Vagina (tissue), 2 donors: ENCODE measurements at regions not wholly inside any gene's neighbourhood (a gene's known extent, or its start where the extent isn't known, plus 50 kb on each side); places are given as distances from the start of the nearest gene placed in this dataset.

Experiments
- DNase-seq, 2 donors: peaks; one replicate each; pipeline ENCODE4 v3.0.0-alpha.2; 2017; ENCODE audit errors: extremely low spot score in 2 of 2
- H3K27ac ChIP-seq: fragments of 200-600 bp; sonication (generic); one replicate; pipeline ENCODE4 v1.5.1; 2019
- H3K27me3 ChIP-seq: fragments of 200-600 bp; sonication (generic); one replicate; pipeline ENCODE4 v1.5.1; 2019
- H3K36me3 ChIP-seq, 2 donors: fragments of 200-600 bp; sonication (generic); one replicate each; pipeline ENCODE4 v1.5.1; 2017 to 2019
- H3K4me1 ChIP-seq: fragments of 200-600 bp; sonication (generic); one replicate; pipeline ENCODE4 v1.5.1; 2019
- H3K4me3 ChIP-seq, 2 donors: fragments of 200-600 bp; sonication (generic); 1 replicate in 1 of 2; 2 replicates in 1 of 2; pipeline ENCODE4 v1.5.1; 2016 to 2019
- H3K9me3 ChIP-seq: fragments of 200-600 bp; sonication (generic); one replicate; pipeline ENCODE4 v1.5.1; 2019
- CTCF ChIP-seq, 3 experiments: fragments of 450-650 bp in 2 of 3; fragments of 200-600 bp in 1 of 3; sonication (generic) in 1 of 3; IDR thresholded peaks; one replicate each; pipeline ENCODE4 v1.5.1; 2017 to 2019; ENCODE audit warnings: antibody characterized with exemption in 3 of 3, mild to moderate bottlenecking in 2 of 3, moderate library complexity in 2 of 3
- POLR2A ChIP-seq, 2 donors: fragments of 450-650 bp; IDR thresholded peaks; one replicate each; pipeline ENCODE4 v1.6.1; 2017; ENCODE audit warnings: antibody characterized with exemption in 2 of 2, mild to moderate bottlenecking in 2 of 2, moderate library complexity in 2 of 2
- POLR2AphosphoS5 ChIP-seq, 2 donors: sonication (generic); formaldehyde crosslinking; IDR thresholded peaks; one replicate each; pipeline ENCODE4 v1.9.0; 2017; ENCODE audit warnings: antibody characterized with exemption in 2 of 2, mild to moderate bottlenecking in 2 of 2, low read depth in 1 of 2; ENCODE audit not compliant: insufficient read depth in 1 of 2
- intact Hi-C: fragments of 100-400 bp; cut with DNase I; formaldehyde crosslinking; loops from one replicate; pipeline ENCODE4 v1.15.1; 2023

GRCh38 chr5:38115318-38115827, 143.0 kb upstream of the EGFLAM start:
- H3K4me1 ChIP-seq, result no peaks in the 10 kb centered on the region
- no peak for TF ChIP-seq CTCF (IDR thresholded peaks at IDR 0.05)
- TF ChIP-seq POLR2AphosphoS5 (IDR thresholded peaks at IDR 0.05; ENCODE audit: insufficient read depth in 1 of 2, low read depth in 1 of 2), result no peak
- no peak for TF ChIP-seq POLR2A (IDR thresholded peaks at IDR 0.05)
- H3K9me3 ChIP-seq, result no peaks in the 10 kb centered on the region
- H3K4me3 ChIP-seq, result no peak overlapping the region
- intact Hi-C loops, result no loop called here
- no peaks in the 10 kb centered on the region for H3K27me3 ChIP-seq
- no peaks in the 10 kb centered on the region for H3K36me3 ChIP-seq
- DNase-seq, result peak in 1 of 2 donors; percentile 76
- no peak overlapping the region for H3K27ac ChIP-seq

DNA sequence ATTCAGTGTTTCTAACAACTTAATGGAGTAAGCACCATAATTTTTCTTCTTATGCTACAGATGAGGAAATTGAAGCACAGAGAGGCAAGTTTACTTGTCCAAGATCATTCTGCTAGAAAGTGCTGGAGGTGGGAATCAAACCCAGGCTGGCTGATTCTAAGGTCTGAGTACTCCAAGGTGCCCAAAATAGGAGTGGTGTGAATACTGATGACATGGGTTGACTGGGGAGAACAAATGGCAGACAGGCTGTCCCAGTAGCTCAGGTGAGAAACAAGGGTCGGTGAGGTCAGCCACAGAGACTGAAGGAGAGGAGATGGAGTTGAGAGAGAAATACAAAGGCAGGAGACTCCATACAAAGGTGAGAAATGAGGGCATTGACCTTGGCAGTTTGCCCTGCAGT, 144.5 kb upstream of the EGFLAM start:
- no peak overlapping the region for H3K27ac ChIP-seq
- H3K36me3 ChIP-seq, result no peaks in the 10 kb centered on the region
- H3K4me3 ChIP-seq, result no peak overlapping the region
- intact Hi-C loops, result no loop called here
- H3K9me3 ChIP-seq, result no peaks in the 10 kb centered on the region
- no peak for TF ChIP-seq POLR2AphosphoS5 (IDR thresholded peaks at IDR 0.05; ENCODE audit: insufficient read depth in 1 of 2, low read depth in 1 of 2)
- no peak for TF ChIP-seq CTCF (IDR thresholded peaks at IDR 0.05)
- TF ChIP-seq POLR2A (IDR thresholded peaks at IDR 0.05), result no peak
- H3K4me1 ChIP-seq, result no peaks in the 10 kb centered on the region
- no peaks in the 10 kb centered on the region for H3K27me3 ChIP-seq
- DNase-seq, result peak in 1 of 2 donors; percentile 47

DNA sequence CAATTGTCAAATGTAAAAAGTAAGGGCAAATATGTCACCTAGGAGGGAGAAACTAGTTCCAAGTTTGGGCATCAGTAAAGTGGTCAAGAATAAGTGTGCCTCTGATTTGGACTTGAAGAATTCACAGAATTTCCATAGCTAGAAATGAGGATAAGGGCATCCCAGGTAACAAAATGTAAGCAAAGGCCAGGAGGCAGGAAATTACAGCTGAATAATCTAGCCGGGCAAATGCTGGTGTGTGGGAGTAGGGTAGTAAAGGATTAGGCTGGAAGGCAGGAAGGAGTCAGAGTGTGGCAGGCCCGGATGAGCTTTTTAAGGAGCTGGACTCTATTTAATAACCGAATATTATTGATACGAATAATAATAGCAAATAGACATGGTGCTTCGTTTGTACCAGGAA, 144.9 kb upstream of the EGFLAM start:
- Histone ChIP-seq H3K4me1 (no peaks in the 10 kb centered on the region), H3K36me3 (no peaks in the 10 kb centered on the region), H3K27me3 (no peaks in the 10 kb centered on the region), H3K4me3 (no peak overlapping the region), H3K9me3 (no peaks in the 10 kb centered on the region), H3K27ac (no peak overlapping the region)
- TF ChIP-seq POLR2A (IDR thresholded peaks at IDR 0.05) (no peak), CTCF (IDR thresholded peaks at IDR 0.05) (no peak), POLR2AphosphoS5 (IDR thresholded peaks at IDR 0.05; ENCODE audit: insufficient read depth in 1 of 2, low read depth in 1 of 2) (no peak)
- intact Hi-C loops, result no loop called here
- DNase-seq, result peak in 1 of 2 donors; percentile 32

DNA sequence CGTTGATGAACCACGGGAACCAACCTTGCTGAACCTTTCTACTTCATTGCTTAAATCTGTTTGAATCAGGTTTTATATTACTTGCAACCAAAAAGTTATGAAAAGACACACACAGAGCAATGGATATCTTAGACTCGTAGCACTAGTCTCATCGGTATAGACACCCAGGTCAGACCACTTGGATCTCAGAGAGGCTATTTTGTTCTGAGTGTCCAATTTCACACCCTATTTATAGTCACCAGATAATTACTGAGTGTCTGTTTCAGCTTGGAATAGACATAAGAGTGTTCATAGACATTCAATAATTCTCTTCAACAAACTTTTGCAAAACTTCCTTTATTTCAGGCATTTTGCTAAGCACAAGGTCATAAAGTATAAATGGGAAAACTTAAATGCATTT, 145.4 kb upstream of the EGFLAM start:
- DNase-seq, result no peak
- no peaks in the 10 kb centered on the region for H3K4me1 ChIP-seq
- no peak for TF ChIP-seq POLR2A (IDR thresholded peaks at IDR 0.05)
- no peak for TF ChIP-seq POLR2AphosphoS5 (IDR thresholded peaks at IDR 0.05; ENCODE audit: insufficient read depth in 1 of 2, low read depth in 1 of 2)
- TF ChIP-seq CTCF (IDR thresholded peaks at IDR 0.05), result no peak
- no peaks in the 10 kb centered on the region for H3K9me3 ChIP-seq
- no peak overlapping the region for H3K27ac ChIP-seq
- H3K36me3 ChIP-seq, result no peaks in the 10 kb centered on the region
- no peaks in the 10 kb centered on the region for H3K27me3 ChIP-seq
- no peak overlapping the region for H3K4me3 ChIP-seq
- intact Hi-C loops, result no loop called here

GRCh38 chr5:38110130-38110529, 148.2 kb upstream of the EGFLAM start:
- Histone ChIP-seq H3K36me3 (no peaks in the 10 kb centered on the region), H3K9me3 (no peaks in the 10 kb centered on the region), H3K4me1 (no peaks in the 10 kb centered on the region), H3K27me3 (no peaks in the 10 kb centered on the region), H3K27ac (no peak overlapping the region), H3K4me3 (no peak overlapping the region)
- intact Hi-C loops, result no loop called here
- TF ChIP-seq POLR2A (IDR thresholded peaks at IDR 0.05) (no peak), POLR2AphosphoS5 (IDR thresholded peaks at IDR 0.05; ENCODE audit: insufficient read depth in 1 of 2, low read depth in 1 of 2) (no peak), CTCF (IDR thresholded peaks at IDR 0.05) (no peak)
- DNase-seq, result peak in 1 of 2 donors; percentile 64
